Glomerular endothelial cell (primary cell): ENCODE measurements at regions not wholly inside any gene's neighbourhood (a gene's known extent, or its start where the extent isn't known, plus 50 kb on each side); places are given as distances from the start of the nearest gene placed in this dataset.
"Not testable (repeated sequence)": the region's sequence is repeated elsewhere in the genome, so short reads cannot be mapped to it uniquely, and the experiment has no call there.

Experiments
- DNase-seq: peaks from one replicate; pipeline ENCODE4 v3.0.0-alpha.2; 2011; ENCODE audit warnings: low read depth, low spot score; ENCODE audit errors: extremely low read depth

GRCh38 chr1:191305370-191305769, 827.7 kb upstream of the BRINP3 start:
- DNase-seq, result no peak

GRCh38 chr1:191306916-191307315, 829.3 kb upstream of the BRINP3 start:
- no peak for DNase-seq

GRCh38 chr1:191320062-191320461, 838.2 kb upstream of the RGS18 start:
- DNase-seq, result no peak

GRCh38 chr1:191327868-191328267, 830.4 kb upstream of the RGS18 start:
- DNase-seq, result no peak

- DNase-seq, result no peak
Observed at GRCh38 chr1:191343816-191344215, 814.4 kb upstream of the RGS18 start.

GRCh38 chr1:191346381-191346780, 811.9 kb upstream of the RGS18 start:
- no peak for DNase-seq

- DNase-seq, result no peak
Observed at GRCh38 chr1:191348328-191348727, 809.9 kb upstream of the RGS18 start.

GRCh38 chr1:191350938-191351337, 807.3 kb upstream of the RGS18 start:
- DNase-seq, result no peak

GRCh38 chr1:191358724-191359123, 799.5 kb upstream of the RGS18 start:
- no peak for DNase-seq

GRCh38 chr1:191366686-191367085, 791.6 kb upstream of the RGS18 start:
- no peak for DNase-seq

- DNase-seq, result no peak
Observed at GRCh38 chr1:191368891-191369654, 789.2 kb upstream of the RGS18 start.

GRCh38 chr1:191371626-191372025, 786.6 kb upstream of the RGS18 start:
- no peak for DNase-seq

GRCh38 chr1:191388283-191388682, 770.0 kb upstream of the RGS18 start:
- DNase-seq, result no peak

GRCh38 chr1:191396622-191397021, 761.6 kb upstream of the RGS18 start:
- no peak for DNase-seq

- DNase-seq, result no peak
Observed at GRCh38 chr1:191398551-191398950, 759.7 kb upstream of the RGS18 start.

- DNase-seq, result no peak
Observed at GRCh38 chr1:191405417-191405816, 752.8 kb upstream of the RGS18 start.

GRCh38 chr1:191414981-191415640, 743.2 kb upstream of the RGS18 start:
- DNase-seq, result no peak

GRCh38 chr1:191419842-191420241, 738.4 kb upstream of the RGS18 start:
- DNase-seq, result no peak

GRCh38 chr1:191427593-191427992, 730.7 kb upstream of the RGS18 start:
- DNase-seq, result no peak

- no peak for DNase-seq
Observed at GRCh38 chr1:191432817-191433216, 725.4 kb upstream of the RGS18 start.

GRCh38 chr1:191438979-191439378, 719.3 kb upstream of the RGS18 start:
- no peak for DNase-seq

GRCh38 chr1:191448279-191448678, 710.0 kb upstream of the RGS18 start:
- not testable (repeated sequence) for DNase-seq
